ENCODE measurements at regions not wholly inside any gene's neighbourhood (a gene's known extent, or its start where the extent isn't known, plus 50 kb on each side); places are given as distances from the start of the nearest gene placed in this dataset.

DNA sequence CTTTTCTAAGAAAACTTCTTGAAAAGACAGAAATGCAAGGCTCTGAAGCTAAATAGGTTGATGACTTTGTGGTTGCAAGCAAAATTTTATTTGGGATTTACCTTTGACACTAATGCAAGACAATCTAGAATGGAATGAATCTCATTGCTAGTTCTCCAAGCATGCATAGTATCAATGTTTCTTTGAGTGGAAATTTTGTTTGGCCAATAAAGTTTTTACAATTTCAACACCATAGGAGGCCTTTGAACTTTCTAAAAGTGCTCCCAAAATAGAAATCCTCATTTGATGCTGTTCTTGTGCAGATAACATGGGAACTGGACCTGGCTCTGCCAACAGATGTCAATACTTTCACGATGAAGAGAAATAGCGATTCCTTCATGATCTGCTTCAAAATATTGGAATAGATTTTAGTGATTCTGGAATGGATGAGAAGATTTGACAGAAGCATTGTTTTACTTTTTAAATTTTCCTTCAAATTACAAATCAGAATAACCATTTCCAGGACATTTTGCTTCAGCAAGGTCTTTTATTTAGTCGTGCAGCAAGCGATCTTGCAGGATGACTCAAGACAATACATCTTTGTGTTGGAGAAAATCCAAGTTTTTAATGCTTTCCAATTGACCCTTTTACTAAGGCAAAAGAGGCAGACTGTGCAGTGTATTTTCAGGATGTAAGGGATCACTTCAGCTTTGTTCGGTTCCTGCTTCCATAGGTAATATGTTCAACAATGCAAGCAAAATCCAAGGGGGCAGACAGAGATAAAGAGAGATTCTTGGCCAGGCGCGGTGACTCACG lies 51.7 kb upstream of the OTUD4 start:
- DNase-seq = no peak

DNA sequence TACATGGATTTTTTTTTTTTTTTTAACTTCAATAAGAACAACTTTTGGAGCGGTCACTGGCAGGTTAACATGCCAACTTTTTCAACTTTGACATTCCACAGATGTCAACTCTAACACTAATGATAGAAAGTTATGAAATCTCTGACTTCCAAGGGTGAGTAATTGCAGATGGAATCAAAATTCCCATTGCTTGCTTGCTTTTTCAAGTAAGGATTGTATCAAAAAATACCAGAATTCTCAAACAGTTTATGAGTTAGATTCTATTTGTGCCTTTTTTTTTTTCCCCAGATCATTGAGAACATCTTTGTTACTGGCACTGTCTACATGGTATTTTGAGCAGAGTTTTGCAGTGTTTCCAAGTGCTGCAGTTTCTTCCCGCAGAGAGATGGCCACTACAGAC lies 50.3 kb upstream of the OTUD4 start:
- DNase-seq = no peak

Data from CD4-positive, alpha-beta T cell treated with Interleukin-4 for 1 hour (primary cell).